ENCODE measurements at regions not wholly inside any gene's neighbourhood (a gene's known extent, or its start where the extent isn't known, plus 50 kb on each side); places are given as distances from the start of the nearest gene placed in this dataset.
"Not testable (repeated sequence)": the region's sequence is repeated elsewhere in the genome, so short reads cannot be mapped to it uniquely, and the experiment has no call there.

DNA sequence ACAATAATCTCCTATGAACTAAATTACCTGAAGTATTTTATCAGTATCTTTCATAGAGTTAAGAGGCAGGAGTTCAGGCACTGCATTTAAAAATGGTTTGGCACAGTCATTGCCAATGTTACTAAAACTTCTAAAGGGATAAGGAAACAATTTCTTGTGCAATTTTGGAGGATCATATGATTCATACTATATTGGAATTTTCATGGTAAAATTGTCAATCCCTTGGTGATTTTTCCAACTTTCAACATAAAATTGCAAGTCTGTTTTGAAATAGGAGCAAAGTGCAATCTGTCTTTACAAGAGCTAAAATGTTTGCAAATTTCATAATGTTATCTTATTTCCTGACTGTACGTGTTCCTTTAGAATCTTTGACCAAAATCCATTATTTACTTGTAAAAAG, 211.1 kb downstream of the DMRTA1 start:
- 17 to 35% (median 29%) methylated on average over 1 of the region's 1 CpG for WGBS, 5 donors

DNA sequence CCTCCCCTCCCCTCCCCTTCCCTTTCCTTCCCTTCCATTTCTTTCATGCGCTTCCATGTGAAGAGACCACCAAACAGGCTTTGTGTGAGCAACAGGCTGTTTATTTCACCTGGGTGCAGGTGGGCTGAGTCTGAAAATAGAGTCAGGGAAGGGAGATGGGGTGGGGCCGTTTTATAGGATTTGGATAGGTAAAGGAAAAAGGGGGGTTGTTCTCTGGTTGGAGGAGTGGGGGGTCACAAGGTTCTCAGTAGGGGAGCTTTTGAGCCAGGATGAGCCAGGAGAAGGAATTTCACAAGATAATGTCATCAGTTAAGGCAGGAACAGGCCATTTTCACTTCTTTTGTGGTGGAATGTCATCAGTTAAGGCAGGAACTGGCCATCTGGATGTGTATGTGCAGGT, 211.9 kb downstream of the DMRTA1 start:
- WGBS, 5 donors: 53 to 68% (median 58%) methylated on average over 2 of the region's 2 CpGs
- not testable (repeated sequence) for H3K4me3 ChIP-seq, DNase-seq

More for the DNA sequence above, 211.1 kb downstream of the DMRTA1 start:
- no peak for DNase-seq
- TF ChIP-seq EP300 (IDR thresholded peaks at IDR 0.05) (no peak), POLR2A (IDR thresholded peaks at IDR 0.05) (no peak), POLR2AphosphoS5 (IDR thresholded peaks at IDR 0.05) (no peak)
- TF ChIP-seq, protein P1, sequence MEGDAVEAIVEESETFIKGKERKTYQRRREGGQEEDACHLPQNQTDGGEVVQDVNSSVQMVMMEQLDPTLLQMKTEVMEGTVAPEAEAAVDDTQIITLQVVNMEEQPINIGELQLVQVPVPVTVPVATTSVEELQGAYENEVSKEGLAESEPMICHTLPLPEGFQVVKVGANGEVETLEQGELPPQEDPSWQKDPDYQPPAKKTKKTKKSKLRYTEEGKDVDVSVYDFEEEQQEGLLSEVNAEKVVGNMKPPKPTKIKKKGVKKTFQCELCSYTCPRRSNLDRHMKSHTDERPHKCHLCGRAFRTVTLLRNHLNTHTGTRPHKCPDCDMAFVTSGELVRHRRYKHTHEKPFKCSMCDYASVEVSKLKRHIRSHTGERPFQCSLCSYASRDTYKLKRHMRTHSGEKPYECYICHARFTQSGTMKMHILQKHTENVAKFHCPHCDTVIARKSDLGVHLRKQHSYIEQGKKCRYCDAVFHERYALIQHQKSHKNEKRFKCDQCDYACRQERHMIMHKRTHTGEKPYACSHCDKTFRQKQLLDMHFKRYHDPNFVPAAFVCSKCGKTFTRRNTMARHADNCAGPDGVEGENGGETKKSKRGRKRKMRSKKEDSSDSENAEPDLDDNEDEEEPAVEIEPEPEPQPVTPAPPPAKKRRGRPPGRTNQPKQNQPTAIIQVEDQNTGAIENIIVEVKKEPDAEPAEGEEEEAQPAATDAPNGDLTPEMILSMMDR (IDR thresholded peaks at IDR 0.05): no peak
- H3K27ac ChIP-seq: no peak overlapping the region
- no peaks in the 10 kb centered on the region for H3K4me1 ChIP-seq
- H3K27me3 ChIP-seq: no peaks in the 10 kb centered on the region
- no peaks in the 10 kb centered on the region for H3K9me3 ChIP-seq
- H3K4me3 ChIP-seq: no peak overlapping the region
- H3K36me3 ChIP-seq: no peaks in the 10 kb centered on the region
- intact Hi-C loops (cut with DNase I; ENCODE audit: low total_unique reads): no loop called here

DNA sequence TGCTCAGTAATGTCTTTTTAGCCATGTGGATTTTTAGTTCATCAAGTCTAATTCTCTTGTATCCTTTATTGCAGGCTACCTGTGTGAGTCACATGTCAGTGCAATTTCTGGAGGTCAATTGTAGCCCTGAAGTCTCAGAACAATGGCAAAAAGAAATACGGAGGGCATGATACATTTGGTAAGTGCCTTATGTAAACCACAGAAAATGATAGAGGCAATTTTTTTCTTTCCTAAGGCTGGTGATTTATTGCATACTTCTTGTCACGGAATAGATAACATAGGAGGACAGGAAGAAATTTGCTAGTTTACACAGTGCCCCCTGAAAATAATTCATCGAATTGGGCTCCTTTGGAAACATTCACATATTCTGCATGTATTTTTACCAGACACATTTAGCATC, 235.9 kb downstream of the DMRTA1 start:
- intact Hi-C loops (cut with DNase I; ENCODE audit: low total_unique reads): no loop called here
- H3K27me3 ChIP-seq: no peaks in the 10 kb centered on the region
- WGBS, 5 donors: 28 to 36% (median 33%) methylated on average over 3 of the region's 3 CpGs
- no peak for DNase-seq
- H3K4me3 ChIP-seq: no peak overlapping the region
- H3K27ac ChIP-seq: no peak overlapping the region
- H3K9me3 ChIP-seq: peaks cover 0 to 2% (median 0%) of the 10 kb centered on the region in 4 donors
- H3K4me1 ChIP-seq: no peaks in the 10 kb centered on the region
- TF ChIP-seq POLR2AphosphoS5 (IDR thresholded peaks at IDR 0.05): no peak
- no peak for TF ChIP-seq POLR2A (IDR thresholded peaks at IDR 0.05)
- no peak for TF ChIP-seq EP300 (IDR thresholded peaks at IDR 0.05)
- TF ChIP-seq, protein P1 (IDR thresholded peaks at IDR 0.05): no peak
- no peaks in the 10 kb centered on the region for H3K36me3 ChIP-seq

More for the DNA sequence above, 211.9 kb downstream of the DMRTA1 start:
- H3K27me3 ChIP-seq; intact Hi-C loops (cut with DNase I; ENCODE audit: low total_unique reads); H3K9me3 ChIP-seq; H3K27ac ChIP-seq; H3K4me1 ChIP-seq; H3K36me3 ChIP-seq: not testable (repeated sequence)

DNA sequence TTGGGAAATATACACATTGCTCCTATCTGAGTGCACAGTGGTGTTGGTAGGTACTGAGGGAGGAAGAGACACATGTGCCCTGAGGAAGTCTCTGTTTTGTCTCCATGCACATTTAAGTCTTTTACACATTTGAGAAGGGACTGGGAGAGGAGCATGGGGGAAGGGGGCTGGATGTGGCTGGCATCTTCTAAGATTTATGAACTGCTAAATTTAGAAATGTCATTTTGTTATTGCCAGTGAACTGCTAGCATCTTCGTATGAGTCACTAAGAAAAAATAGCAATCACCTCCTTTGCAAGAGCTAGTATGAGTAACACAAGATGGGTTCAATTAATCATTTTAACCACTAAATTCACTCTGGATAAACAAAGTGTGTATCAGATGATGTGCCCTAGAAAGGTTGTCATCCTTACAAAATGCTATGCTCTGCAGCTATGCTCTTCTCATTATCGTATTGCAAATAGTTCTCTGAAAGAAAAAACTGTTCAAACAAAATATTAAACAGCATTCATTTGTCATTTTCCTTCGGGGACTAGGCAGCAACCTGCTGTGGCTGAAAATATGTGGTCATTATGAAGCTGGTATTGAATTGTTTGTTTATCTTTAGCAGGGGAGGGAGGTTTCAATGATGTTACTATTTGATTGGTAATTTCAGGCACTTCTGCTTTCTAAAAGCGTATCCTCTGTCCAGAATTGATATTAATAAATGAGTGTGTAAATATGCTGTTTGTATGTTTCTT, 236.5 kb downstream of the DMRTA1 start:
- TF ChIP-seq POLR2AphosphoS5 (IDR thresholded peaks at IDR 0.05) (no peak), EP300 (IDR thresholded peaks at IDR 0.05) (no peak), POLR2A (IDR thresholded peaks at IDR 0.05) (no peak)
- TF ChIP-seq, protein P1 (IDR thresholded peaks at IDR 0.05): no peak
- no peaks in the 10 kb centered on the region for H3K27me3 ChIP-seq
- no peak for DNase-seq
- intact Hi-C loops (cut with DNase I; ENCODE audit: low total_unique reads): no loop called here
- no peaks in the 10 kb centered on the region for H3K36me3 ChIP-seq
- H3K9me3 ChIP-seq: peaks cover 0 to 8% (median 2%) of the 10 kb centered on the region in 4 donors
- H3K4me3 ChIP-seq: no peak overlapping the region
- no peaks in the 10 kb centered on the region for H3K4me1 ChIP-seq
- WGBS, 5 donors: 28 to 44% (median 40%) methylated on average over 4 of the region's 4 CpGs
- H3K27ac ChIP-seq: no peak overlapping the region

DNA sequence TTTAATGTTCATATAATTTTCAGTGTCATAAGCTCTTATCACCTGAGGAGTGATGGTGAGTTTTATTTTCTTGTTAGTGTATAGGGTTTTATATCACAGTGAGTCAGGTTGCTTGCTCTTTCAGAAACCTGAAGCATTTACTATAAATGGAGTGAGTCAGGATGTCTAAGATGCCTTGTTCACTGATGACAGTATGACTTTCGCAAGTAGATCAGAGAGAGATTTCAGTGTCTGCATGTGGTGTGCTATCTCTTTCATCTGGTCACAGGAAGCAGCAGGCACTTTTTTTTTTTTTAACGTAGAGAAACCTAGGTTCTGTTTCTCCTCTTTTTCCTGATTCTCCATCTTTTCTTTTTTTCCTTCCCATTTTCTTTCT, 237.1 kb downstream of the DMRTA1 start:
- DNase-seq: no peak
- Histone ChIP-seq H3K27ac (no peak overlapping the region), H3K27me3 (no peaks in the 10 kb centered on the region), H3K36me3 (no peaks in the 10 kb centered on the region), H3K9me3 (peaks cover 0 to 8% (median 2%) of the 10 kb centered on the region in 4 donors), H3K4me3 (no peak overlapping the region), H3K4me1 (no peaks in the 10 kb centered on the region)
- TF ChIP-seq EP300 (IDR thresholded peaks at IDR 0.05): no peak
- no peak for TF ChIP-seq POLR2A (IDR thresholded peaks at IDR 0.05)
- TF ChIP-seq, protein P1 (IDR thresholded peaks at IDR 0.05): no peak
- no peak for TF ChIP-seq POLR2AphosphoS5 (IDR thresholded peaks at IDR 0.05)
- 37 to 49% (median 46%) methylated on average over 2 of the region's 2 CpGs for WGBS, 5 donors
- intact Hi-C loops (cut with DNase I; ENCODE audit: low total_unique reads): no loop called here
